ENCODE measurements at regions not wholly inside any gene's neighbourhood (a gene's known extent, or its start where the extent isn't known, plus 50 kb on each side); places are given as distances from the start of the nearest gene placed in this dataset.

- Histone ChIP-seq H2BK12ac (ENCODE audit: insufficient read length, low read depth, low read length) (no peak overlapping the region), H2BK20ac (ENCODE audit: low read depth, low read length, poor library complexity, severe bottlenecking) (no peak overlapping the region), H2BK15ac (ENCODE audit: low read depth, low read length) (no peak overlapping the region), H3K79me1 (ENCODE audit: insufficient read depth, low read depth, low read length, poor library complexity, severe bottlenecking) (no peaks in the 10 kb centered on the region), H2BK120ac (ENCODE audit: low read depth, low read length, poor library complexity, severe bottlenecking) (no peak overlapping the region), H3K4me1 (ENCODE audit: insufficient read depth, low read length) (no peaks in the 10 kb centered on the region), H2AFZ (ENCODE audit: low read length) (no peak overlapping the region), H3K23me2 (ENCODE audit: insufficient read length, low read depth, low read length, poor library complexity, severe bottlenecking) (no peaks in the 10 kb centered on the region), H2BK5ac (ENCODE audit: insufficient read length, low read length) (no peak overlapping the region), H4K5ac (ENCODE audit: insufficient read length, low read depth, low read length) (no peak overlapping the region), H3K9me3 (ENCODE audit: control insufficient read depth, low read depth, low read length) (no peaks in the 10 kb centered on the region), H3K4ac (ENCODE audit: low read depth, low read length) (no peak overlapping the region), H3T11ph (ENCODE audit: low read length) (no peak overlapping the region), H2AK5ac (ENCODE audit: insufficient read length, low read length) (no peak overlapping the region), H4K20me1 (ENCODE audit: control insufficient read depth, insufficient read depth, insufficient read length) (no peaks in the 10 kb centered on the region), H3K23ac (ENCODE audit: insufficient read length, low read depth, low read length) (no peak overlapping the region), H3K4me2 (ENCODE audit: insufficient read depth, insufficient read length, low read length) (no peak overlapping the region), H4K91ac (ENCODE audit: insufficient read length, low read depth, low read length) (no peak overlapping the region), H3K9ac (ENCODE audit: extremely low read depth, insufficient read length, low read length) (no peak overlapping the region), H3K79me2 (ENCODE audit: insufficient read depth, low read length) (no peaks in the 10 kb centered on the region), H3K18ac (ENCODE audit: insufficient read length, low read depth, low read length) (no peak overlapping the region), H3K27ac (ENCODE audit: insufficient read length, low read depth, low read length) (no peak overlapping the region), H3K14ac (ENCODE audit: insufficient read depth, low read length) (no peak overlapping the region), H3K27me3 (ENCODE audit: insufficient read depth, low read length) (no peaks in the 10 kb centered on the region), H3K56ac (ENCODE audit: insufficient read length, low read depth, low read length) (no peak overlapping the region), H4K8ac (replicated peaks; ENCODE audit: insufficient read length, low read depth, low read length) (no peak overlapping the region)
- Mint-ChIP-seq H3K27me3 (ENCODE audit: low read depth) (0 out of 2 replicates have a peak, but pooled peaks cover 1% of the 10 kb centered on the region), H3K4me1 (no peaks in the 10 kb centered on the region), H3K27ac (no peak overlapping the region), H3K4me3 (no peak overlapping the region), H3K9me3 (peaks cover 4 to 16% of the 10 kb centered on the region in 2 experiments), H3K36me3 (ENCODE audit: insufficient read depth in 1 of 3, low read depth in 3 of 3) (peaks cover 0 to 5% (median 0%) of the 10 kb centered on the region in 3 experiments; a peak in 5 of 7 replicates)
- TF ChIP-seq CTCF (conservative IDR thresholded peaks at IDR 0.05), result no peak
- DNase-seq, result no peak
- WGBS (ENCODE audit: extremely low coverage, insufficient read length, low lambda C conversion rate), result no CpG with 5 or more reads among the region's 8 CpGs
Observed at GRCh38 chr2:14364471-14364870, 268.0 kb upstream of the LRATD1 start.
